BLaER1 treated with 17β-estradiol and CSF1 and Interleukin-3, amounts not matched to agents 10 nM and 100 nM (cell line): ENCODE measurements at regions not wholly inside any gene's neighbourhood (a gene's known extent, or its start where the extent isn't known, plus 50 kb on each side); places are given as distances from the start of the nearest gene placed in this dataset.
"Not testable (repeated sequence)": the region's sequence is repeated elsewhere in the genome, so short reads cannot be mapped to it uniquely, and the experiment has no call there.

Experiments used
- H3K27ac ChIP-seq, 11 experiments: shearing (Covaris generic); formaldehyde crosslinking; 2 replicates each; pipeline ENCODE4 v1.8.1; 2022
- H3K27me3 ChIP-seq, 11 experiments: shearing (Covaris generic); formaldehyde crosslinking; 2 replicates each; pipeline ENCODE4 v1.8.1; 2022
- H3K36me3 ChIP-seq, 11 experiments: shearing (Covaris generic); formaldehyde crosslinking; 2 replicates each; pipeline ENCODE4 v1.8.1; 2022
- H3K4me1 ChIP-seq, 10 experiments: shearing (Covaris generic); formaldehyde crosslinking; 2 replicates each; pipeline ENCODE4 v1.8.1; 2022
- H3K4me2 ChIP-seq, 11 experiments: shearing (Covaris generic); formaldehyde crosslinking; 2 replicates each; pipeline ENCODE4 v1.8.1; 2022
- H3K4me3 ChIP-seq, 10 experiments: shearing (Covaris generic); formaldehyde crosslinking; 2 replicates each; pipeline ENCODE4 v1.8.1; 2022
- H3K9ac ChIP-seq, 11 experiments: shearing (Covaris generic); formaldehyde crosslinking; 2 replicates each; pipeline ENCODE4 v1.8.1; 2022
- H3K9me3 ChIP-seq, 11 experiments: shearing (Covaris generic); formaldehyde crosslinking; replicated peaks in 1 of 11; 2 replicates each; pipeline ENCODE4 v1.8.1; 2022
- H4K20me1 ChIP-seq, 11 experiments: shearing (Covaris generic); formaldehyde crosslinking; 2 replicates each; pipeline ENCODE4 v1.8.1; 2022
- Cebpa-rat ChIP-seq, 11 experiments: shearing (Covaris generic); IDR thresholded peaks; 2 replicates each; pipeline ENCODE4 v1.8.1; 2022

DNA sequence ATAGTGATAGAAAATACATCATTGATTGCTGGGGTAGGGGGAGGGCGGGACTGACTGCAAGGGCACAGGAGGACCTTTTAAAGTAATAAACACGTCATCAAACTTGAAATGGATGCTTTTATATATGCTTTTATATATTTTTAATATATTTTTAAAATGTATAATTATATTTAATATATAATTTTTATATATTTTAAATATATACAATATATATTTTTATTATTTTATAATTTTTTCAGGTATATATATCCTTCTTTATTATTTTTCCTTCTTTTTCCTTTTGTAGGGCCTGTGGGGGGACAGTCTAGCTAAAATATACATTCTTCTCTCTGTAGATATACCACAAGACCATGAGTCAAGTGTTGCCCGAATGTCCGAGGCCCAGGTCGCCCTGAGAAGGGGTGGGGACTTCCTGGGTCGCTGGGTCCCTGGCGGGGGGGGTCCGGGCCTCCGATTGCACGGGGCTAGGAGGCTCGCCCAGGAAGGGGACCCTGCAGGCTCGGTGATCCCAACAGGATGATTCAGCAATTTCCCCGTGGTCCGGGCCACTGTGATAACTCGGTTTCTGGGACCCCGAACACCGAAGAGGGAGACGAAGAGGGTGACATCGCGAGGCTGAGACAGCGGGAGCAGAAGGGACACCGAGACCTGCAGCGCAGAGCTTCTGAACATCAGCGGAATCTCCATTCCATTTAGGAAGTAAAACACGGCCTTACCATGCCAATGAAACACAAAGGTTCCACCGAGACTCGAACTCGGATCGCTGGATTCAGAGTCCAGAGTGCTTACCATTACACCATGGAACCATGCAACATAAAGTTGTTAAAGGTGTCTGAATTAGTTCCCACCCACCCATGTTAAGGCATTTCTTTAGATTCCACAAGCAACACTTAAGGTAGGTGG, 112.5 kb upstream of the NBPF11 start:
- H3K27ac ChIP-seq, result no peak overlapping the region

DNA sequence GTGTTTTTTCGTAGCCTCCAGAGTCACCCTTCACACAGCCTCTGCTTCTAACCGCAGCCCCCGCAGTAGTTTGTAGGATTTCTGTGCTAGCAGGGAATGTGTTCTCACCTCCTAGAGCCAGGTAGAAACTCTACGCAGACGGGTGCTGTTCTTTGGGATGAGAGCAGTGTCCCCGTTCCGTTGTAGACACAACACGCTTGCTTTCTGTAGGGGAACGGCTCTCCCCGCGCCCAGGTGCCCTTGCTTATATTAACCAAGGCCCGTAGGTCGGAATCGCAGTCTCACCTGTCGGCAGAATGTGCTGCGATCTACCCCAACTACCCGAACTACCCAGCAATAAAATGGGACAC, 111.8 kb upstream of the NBPF11 start:
- Histone ChIP-seq H4K20me1 (no peaks in the 10 kb centered on the region), H3K36me3 (no peaks in the 10 kb centered on the region), H3K27ac (no peak overlapping the region), H3K9ac (no peak overlapping the region), H3K4me1 (no peaks in the 10 kb centered on the region), H3K4me3 (no peak overlapping the region), H3K4me2 (no peak overlapping the region), H3K27me3 (peaks cover 12 to 22% (median 17%) of the 10 kb centered on the region in 11 experiments), H3K9me3 (peaks cover 11 to 26% (median 18%) of the 10 kb centered on the region in 11 experiments; a peak in 18 of 22 replicates)
- no peak for TF ChIP-seq Cebpa-rat (IDR thresholded peaks at IDR 0.05)

More for the DNA sequence above, 112.5 kb upstream of the NBPF11 start:
- H3K27me3 ChIP-seq, result peaks cover 12 to 22% (median 17%) of the 10 kb centered on the region in 11 experiments
- no peak overlapping the region for H3K9ac ChIP-seq
- no peaks in the 10 kb centered on the region for H3K36me3 ChIP-seq
- H3K4me3 ChIP-seq, result no peak overlapping the region
- H3K9me3 ChIP-seq, result peaks cover 11 to 26% (median 18%) of the 10 kb centered on the region in 11 experiments; a peak in 18 of 22 replicates
- no peak for TF ChIP-seq Cebpa-rat (IDR thresholded peaks at IDR 0.05)
- H3K4me1 ChIP-seq, result no peaks in the 10 kb centered on the region
- no peak overlapping the region for H3K4me2 ChIP-seq
- no peaks in the 10 kb centered on the region for H4K20me1 ChIP-seq

DNA sequence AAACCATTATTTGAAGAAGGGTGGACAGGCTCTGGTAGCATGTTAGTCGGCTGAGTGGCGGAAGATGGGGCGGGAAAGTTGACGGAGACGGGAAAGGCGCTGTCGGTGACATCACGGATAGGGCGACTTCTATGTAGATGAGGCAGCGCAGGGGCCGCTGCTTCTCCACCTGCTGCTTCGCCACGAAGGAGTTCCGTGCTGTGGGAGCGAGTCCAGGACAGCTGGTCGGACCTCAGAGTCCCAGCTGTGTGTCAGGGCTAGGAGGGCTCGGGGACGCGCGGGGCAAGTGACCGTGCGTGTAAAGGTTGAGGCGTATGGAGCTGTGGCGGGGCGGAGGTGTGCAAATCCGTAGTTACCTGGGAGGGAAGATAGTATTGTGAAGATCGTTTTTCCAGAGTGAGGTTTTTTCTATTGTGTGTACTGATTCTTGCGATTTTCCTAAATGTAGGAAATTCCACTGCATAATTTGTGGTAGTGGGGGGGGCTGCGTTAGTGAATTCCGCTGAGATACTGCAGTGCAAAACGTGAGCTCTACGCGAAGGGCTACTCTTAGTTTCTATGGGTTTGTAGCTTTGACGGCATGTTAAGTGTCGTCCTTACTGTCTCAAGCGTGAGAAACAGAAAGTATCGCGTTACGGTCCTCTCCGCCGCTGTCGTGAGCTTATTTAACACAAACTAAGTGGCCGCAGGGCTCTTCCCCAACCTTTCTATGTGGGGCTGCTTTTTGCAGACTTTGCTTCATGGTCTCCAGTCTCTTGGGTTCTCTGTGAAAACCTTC, 111.2 kb upstream of the NBPF11 start:
- H3K4me3 ChIP-seq, result no peak overlapping the region
- H3K4me1 ChIP-seq, result no peaks in the 10 kb centered on the region
- H3K9me3 ChIP-seq, result peaks cover 11 to 26% (median 18%) of the 10 kb centered on the region in 11 experiments; a peak in 18 of 22 replicates
- TF ChIP-seq Cebpa-rat (IDR thresholded peaks at IDR 0.05), result no peak
- no peak overlapping the region for H3K9ac ChIP-seq
- H3K36me3 ChIP-seq, result no peaks in the 10 kb centered on the region
- no peak overlapping the region for H3K27ac ChIP-seq
- peaks cover 12 to 22% (median 17%) of the 10 kb centered on the region in 11 experiments for H3K27me3 ChIP-seq
- no peak overlapping the region for H3K4me2 ChIP-seq
- H4K20me1 ChIP-seq, result no peaks in the 10 kb centered on the region

DNA sequence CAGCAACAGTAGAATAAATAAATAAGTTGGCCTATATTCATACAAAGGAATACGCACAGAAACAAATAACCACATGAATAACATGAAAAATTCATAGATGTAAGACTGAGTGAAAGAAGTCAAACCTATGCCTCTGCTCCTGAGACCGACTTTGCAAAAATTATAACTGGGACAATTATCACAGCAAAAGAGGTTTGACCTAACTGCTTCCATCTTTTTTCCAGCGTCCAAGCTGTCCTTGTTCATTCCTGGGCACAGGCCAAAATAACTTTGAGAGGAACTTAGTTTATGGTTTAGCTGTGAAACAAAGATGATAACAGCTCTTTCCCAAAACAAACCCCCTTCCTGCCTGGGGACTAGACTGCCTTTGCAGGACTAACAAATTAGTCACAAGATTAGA, 109.6 kb upstream of the NBPF11 start:
- Histone ChIP-seq H3K9me3 (peaks cover 11 to 26% (median 18%) of the 10 kb centered on the region in 11 experiments; a peak in 18 of 22 replicates), H3K27me3 (peaks cover 12 to 22% (median 17%) of the 10 kb centered on the region in 11 experiments)
- not testable (repeated sequence) for H3K9ac ChIP-seq, H3K4me2 ChIP-seq, H3K27ac ChIP-seq, H4K20me1 ChIP-seq, H3K4me3 ChIP-seq, H3K36me3 ChIP-seq, H3K4me1 ChIP-seq

DNA sequence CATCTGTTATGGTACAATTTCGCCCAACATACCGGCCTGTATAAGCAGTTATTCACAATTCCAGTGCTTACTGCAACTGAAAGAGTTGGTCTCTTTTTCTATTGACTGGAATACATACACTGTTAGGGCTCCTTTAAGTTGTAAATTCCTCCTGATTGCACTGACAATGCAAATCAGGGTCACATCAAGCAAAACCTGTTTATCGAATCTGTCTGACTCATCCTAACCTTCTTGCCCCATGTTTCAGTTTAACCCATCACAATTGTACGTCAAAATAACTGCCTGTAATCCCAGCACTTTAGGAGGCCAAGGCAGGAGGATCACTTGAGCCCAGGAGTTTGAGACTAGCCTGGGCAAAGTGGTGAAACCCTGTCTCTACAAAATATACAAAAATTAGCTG, 105.8 kb upstream of the NBPF11 start:
- not testable (repeated sequence) for H3K27me3 ChIP-seq, H3K9ac ChIP-seq, H3K4me1 ChIP-seq, H3K36me3 ChIP-seq, H4K20me1 ChIP-seq, H3K9me3 ChIP-seq, H3K4me3 ChIP-seq, H3K27ac ChIP-seq, H3K4me2 ChIP-seq

DNA sequence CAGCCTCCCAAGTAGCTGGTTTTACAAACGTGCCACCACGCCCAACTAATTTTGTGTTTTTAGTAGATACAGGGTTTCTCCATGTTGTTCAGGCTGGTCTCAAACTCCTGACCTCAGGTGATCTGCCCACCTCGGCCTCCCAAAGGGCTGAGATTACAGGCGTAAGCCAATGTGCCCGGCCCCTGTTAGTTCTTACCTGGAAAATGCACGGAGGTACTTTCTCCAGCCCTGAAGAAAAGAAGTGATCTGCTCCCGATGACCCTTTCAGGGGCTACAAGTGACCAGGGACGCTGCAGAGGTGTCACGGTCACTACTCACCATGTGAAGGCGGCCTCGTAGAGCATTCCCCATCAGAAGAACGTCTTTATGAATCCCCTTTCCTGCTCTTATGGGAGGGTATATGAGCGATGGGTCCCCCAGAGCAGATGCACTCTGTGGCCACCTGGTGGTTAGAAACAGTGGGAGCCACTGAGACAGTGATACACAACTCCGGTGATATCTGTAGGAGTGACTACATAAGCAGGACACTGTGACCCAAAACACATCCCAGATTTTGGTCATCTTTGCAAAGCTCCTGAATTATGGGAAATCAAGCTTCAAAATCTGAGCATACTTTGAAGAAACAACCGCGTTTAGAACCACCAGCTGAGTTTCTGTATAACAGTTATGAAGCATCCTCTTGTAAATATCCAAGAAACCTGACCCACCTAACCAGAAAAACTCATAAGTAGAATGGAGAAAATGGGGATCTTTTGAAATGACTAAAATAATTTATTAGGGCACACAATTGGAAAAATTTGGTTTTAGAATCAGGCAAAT, 102.7 kb upstream of the NBPF11 start:
- H3K4me3 ChIP-seq, H3K9me3 ChIP-seq, H3K9ac ChIP-seq, H3K36me3 ChIP-seq, H3K4me1 ChIP-seq, H3K4me2 ChIP-seq, H3K27ac ChIP-seq, H3K27me3 ChIP-seq, H4K20me1 ChIP-seq: not testable (repeated sequence)

DNA sequence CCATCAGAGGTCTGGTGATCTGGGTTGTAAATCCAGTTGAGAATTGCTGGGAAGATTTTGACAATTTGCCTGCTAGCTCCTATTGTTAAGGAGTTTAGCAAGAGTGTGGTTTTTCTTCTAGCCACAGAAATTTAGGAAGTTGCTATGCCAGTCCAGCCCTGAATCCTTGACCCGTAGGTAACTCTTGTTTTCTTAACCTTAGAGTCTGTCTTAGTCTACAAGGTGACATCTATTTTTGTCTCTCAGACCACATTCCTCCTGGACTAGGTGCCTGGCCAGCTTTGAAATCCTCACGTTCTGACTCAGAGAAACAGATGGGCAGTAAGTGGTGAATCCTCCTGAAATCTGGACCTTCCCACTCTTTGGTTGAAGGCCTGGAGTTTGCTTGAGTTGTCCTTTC, 101.7 kb upstream of the NBPF11 start:
- not testable (repeated sequence) for H3K27me3 ChIP-seq, H3K9ac ChIP-seq, H3K4me3 ChIP-seq, H3K27ac ChIP-seq, H4K20me1 ChIP-seq, H3K4me1 ChIP-seq, H3K4me2 ChIP-seq, H3K36me3 ChIP-seq, H3K9me3 ChIP-seq

DNA sequence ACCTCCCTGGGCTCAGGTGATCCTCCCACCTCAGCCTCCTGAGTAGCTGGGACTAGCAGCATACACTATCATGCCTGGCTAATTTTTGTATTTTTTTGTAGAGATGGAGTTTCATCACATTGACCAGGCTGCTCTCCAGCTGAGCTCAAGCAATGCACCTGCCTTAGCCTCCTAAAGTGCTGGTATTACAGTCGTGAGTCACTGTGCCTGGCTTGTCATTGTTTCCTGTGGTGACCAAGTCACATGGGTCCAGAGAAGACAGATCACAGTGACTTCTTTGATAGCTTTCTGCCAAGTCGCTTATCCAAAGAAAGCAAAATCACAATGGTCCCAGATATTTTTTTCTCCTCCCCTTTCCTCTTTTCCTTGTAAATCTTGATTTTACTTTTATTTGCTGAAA, 96.7 kb upstream of the NBPF11 start:
- not testable (repeated sequence) for H3K27me3 ChIP-seq, H3K36me3 ChIP-seq, H3K9ac ChIP-seq, H3K4me3 ChIP-seq, H3K9me3 ChIP-seq, H3K4me2 ChIP-seq, H3K4me1 ChIP-seq, H3K27ac ChIP-seq, H4K20me1 ChIP-seq

DNA sequence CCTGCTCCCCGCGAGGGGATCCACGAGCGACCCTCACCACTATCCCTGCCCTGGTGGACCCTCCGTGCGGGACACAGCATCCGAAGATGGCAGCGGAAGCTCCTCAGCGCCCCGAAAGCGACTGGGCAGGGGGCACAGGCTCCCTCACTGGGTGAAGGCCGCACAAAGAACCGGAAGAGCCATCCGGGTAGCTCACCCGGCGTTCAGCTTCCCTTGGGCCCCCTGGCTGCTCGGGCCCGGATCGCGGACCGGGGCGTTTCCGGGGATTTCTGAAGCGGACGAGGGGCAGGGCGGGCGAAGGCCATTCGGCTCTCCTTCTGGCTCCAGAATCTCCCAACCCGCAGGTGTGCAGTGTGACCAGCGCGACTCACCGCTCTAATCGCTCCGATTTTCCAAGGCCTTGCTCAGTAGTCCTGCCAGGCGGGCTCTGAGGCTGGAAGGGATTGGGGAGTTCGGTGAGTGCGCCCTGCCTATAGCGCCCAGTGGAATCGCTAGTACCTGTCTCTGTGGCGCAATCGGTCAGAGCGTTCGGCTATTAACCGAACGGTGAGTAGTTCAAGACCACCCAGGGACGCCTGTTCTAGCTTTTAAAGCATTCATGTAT, 94.3 kb upstream of the NBPF11 start:
- not testable (repeated sequence) for H3K4me2 ChIP-seq, H3K4me1 ChIP-seq, H4K20me1 ChIP-seq, H3K36me3 ChIP-seq, H3K9me3 ChIP-seq, H3K4me3 ChIP-seq, H3K27ac ChIP-seq, H3K27me3 ChIP-seq, H3K9ac ChIP-seq

DNA sequence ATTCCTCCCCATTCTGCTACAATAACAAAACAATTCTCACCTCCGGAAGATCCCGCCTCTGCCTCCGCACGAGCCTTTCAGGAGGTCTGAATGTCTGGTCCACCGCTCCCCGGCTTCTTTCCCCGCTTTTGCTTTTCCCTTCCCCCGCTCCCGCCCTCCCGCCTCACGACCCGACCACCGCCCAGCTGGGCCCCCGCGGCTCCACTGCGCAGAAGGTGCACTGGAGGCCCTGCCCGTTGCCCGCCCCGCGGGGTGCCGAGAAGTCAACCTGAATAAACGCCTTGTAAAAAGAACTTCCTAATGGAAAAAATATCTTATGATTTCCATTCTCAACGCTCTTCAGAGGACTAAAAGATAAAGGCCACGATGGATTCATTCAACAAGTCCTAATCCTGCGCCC, 93.8 kb upstream of the NBPF11 start:
- not testable (repeated sequence) for H3K9me3 ChIP-seq, H3K36me3 ChIP-seq, H3K27ac ChIP-seq, H3K27me3 ChIP-seq, H3K9ac ChIP-seq, H4K20me1 ChIP-seq, H3K4me1 ChIP-seq, H3K4me3 ChIP-seq, H3K4me2 ChIP-seq

DNA sequence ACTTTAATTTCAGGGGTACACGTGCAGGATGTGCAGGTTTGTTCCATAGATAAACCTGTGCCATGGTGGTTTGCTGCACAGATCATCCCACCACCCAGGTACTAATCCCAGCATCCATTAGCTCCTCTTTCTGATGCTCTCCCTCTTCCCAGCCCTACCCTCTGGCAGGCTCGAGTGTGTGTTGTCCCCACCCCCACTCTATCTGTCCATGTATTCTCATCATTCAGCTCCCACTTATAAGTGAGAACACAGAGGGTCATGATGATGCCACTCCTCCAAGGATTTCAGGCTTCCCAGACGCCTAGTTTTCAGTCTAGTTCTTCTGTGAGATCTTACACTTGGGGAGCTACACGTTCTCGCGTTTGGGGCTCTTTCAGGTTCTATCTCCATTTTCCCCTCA, 93.4 kb upstream of the NBPF11 start:
- H3K27me3 ChIP-seq, H3K36me3 ChIP-seq, H3K9ac ChIP-seq, H3K27ac ChIP-seq, H3K4me1 ChIP-seq, H3K4me2 ChIP-seq, H3K9me3 ChIP-seq, H4K20me1 ChIP-seq, H3K4me3 ChIP-seq: not testable (repeated sequence)

DNA sequence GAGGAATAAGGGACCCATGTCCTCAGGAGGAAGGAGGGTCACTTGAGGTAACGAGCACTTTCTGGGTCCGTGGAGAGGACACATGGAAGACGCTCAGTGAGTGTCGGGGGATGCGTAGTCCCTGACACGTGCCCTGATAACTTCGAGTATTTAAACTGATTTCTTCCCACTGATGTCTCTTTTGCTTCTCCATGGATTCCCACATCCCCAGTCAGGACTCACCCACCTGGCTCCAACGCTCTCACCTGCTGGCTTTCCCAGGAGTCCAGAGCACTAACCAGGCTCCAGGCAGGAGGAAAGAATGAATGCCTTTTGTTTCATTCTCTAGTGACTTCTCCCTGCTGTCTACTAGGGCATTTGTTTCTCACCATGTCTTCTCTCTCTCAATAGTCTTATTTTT, 81.2 kb upstream of the NBPF11 start:
- not testable (repeated sequence) for H3K36me3 ChIP-seq, H3K4me3 ChIP-seq, H3K4me2 ChIP-seq, H3K27ac ChIP-seq, H4K20me1 ChIP-seq, H3K4me1 ChIP-seq, H3K9ac ChIP-seq, H3K9me3 ChIP-seq, H3K27me3 ChIP-seq

DNA sequence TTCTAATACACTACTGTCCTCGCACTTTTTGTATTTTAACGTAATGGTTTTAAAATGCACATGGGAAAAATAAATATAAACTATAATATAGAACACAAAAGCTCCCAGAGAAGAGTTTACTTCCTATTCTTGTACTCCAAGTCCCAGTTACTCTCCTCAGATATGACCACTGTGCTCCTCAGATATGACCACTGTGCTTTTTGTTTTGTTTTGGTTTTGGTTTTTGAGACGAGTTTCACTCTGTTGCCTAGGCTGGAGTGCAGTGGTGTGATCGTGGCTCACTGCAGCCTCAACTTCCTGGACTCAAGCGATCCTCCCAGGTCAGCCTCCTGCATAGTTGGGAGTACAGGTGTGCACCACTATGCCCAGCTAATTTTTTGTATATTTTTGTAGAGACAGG, 76.8 kb upstream of the NBPF11 start:
- H3K4me3 ChIP-seq, H3K27ac ChIP-seq, H3K4me1 ChIP-seq, H3K36me3 ChIP-seq, H4K20me1 ChIP-seq, H3K27me3 ChIP-seq, H3K9me3 ChIP-seq, H3K9ac ChIP-seq, H3K4me2 ChIP-seq: not testable (repeated sequence)
